Endothelial cell of umbilical vein (primary cell): ENCODE measurements at regions not wholly inside any gene's neighbourhood (a gene's known extent, or its start where the extent isn't known, plus 50 kb on each side); places are given as distances from the start of the nearest gene placed in this dataset.

Experiments used
- EZH2 ChIP-seq: IDR thresholded peaks from 2 replicates; pipeline ENCODE4 v1.6.1; 2012; ENCODE audit warnings: borderline replicate concordance, low read depth, mild to moderate bottlenecking, moderate library complexity, low read length, inconsistent platforms; ENCODE audit not compliant: severe bottlenecking
- MYC ChIP-seq: IDR thresholded peaks from one replicate; pipeline ENCODE4 v1.6.1; 2011; ENCODE audit warnings: mild to moderate bottlenecking, low read depth, low read length
- POLR2AphosphoS5 ChIP-seq: IDR thresholded peaks from 2 replicates; pipeline ENCODE4 v1.6.1; 2012; ENCODE audit warnings: low read depth, mild to moderate bottlenecking, control low read depth, low read length, moderate library complexity; ENCODE audit not compliant: insufficient read depth
- TF ChIP-seq, protein P1 (sequence below), 2 donors: IDR thresholded peaks; 1 replicate in 1 of 2; 2 replicates in 1 of 2; pipeline ENCODE4 v1.5.1; 2011; ENCODE audit warnings: low read length in 2 of 2, mild to moderate bottlenecking in 2 of 2, moderate library complexity in 2 of 2, control low read depth in 1 of 2, inconsistent platforms in 1 of 2, low read depth in 1 of 2; ENCODE audit not compliant: insufficient read depth in 1 of 2; ENCODE audit errors: extremely low read depth in 1 of 2

DNA sequence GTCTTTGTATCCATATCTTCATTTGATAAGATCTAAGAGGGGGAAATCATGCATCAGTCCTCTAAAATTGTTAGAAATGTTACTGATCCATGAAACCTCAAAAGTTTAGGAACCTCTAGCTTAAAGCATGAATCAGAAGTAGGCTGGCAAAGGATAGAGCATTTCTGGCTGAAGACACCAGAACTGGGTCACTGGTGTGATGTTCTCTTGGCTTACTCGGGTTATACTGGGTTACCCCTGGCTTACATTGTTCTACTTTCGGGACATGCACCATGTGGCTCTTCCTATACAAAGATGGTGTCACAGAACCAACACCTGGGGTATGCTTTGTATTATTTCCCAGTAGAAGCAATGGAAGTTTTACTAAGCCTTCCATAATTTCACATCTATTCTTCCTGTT, 83.2 kb upstream of the TNP1 start:
- TF ChIP-seq POLR2AphosphoS5 (no peak), MYC (no peak), EZH2 (no peak)
- TF ChIP-seq, protein P1, sequence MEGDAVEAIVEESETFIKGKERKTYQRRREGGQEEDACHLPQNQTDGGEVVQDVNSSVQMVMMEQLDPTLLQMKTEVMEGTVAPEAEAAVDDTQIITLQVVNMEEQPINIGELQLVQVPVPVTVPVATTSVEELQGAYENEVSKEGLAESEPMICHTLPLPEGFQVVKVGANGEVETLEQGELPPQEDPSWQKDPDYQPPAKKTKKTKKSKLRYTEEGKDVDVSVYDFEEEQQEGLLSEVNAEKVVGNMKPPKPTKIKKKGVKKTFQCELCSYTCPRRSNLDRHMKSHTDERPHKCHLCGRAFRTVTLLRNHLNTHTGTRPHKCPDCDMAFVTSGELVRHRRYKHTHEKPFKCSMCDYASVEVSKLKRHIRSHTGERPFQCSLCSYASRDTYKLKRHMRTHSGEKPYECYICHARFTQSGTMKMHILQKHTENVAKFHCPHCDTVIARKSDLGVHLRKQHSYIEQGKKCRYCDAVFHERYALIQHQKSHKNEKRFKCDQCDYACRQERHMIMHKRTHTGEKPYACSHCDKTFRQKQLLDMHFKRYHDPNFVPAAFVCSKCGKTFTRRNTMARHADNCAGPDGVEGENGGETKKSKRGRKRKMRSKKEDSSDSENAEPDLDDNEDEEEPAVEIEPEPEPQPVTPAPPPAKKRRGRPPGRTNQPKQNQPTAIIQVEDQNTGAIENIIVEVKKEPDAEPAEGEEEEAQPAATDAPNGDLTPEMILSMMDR (IDR thresholded peaks at IDR 0.05; ENCODE audit: extremely low read depth in 1 of 2, insufficient read depth in 1 of 2, low read depth in 1 of 2, low read length in 2 of 2): no peak
